NCI-H2196 (cell line): ENCODE measurements at regions not wholly inside any gene's neighbourhood (a gene's known extent, or its start where the extent isn't known, plus 50 kb on each side); places are given as distances from the start of the nearest gene placed in this dataset.

Source experiments
- DNase-seq: peaks from one replicate; lab custom pipeline; 2025; ENCODE audit not compliant: unreplicated experiment; lab: John Stamatoyannopoulos, UW

GRCh38 chr12:41897593-41897992, 247.1 kb downstream of the GXYLT1 start:
- DNase-seq: no peak

- no peak for DNase-seq
Measured at GRCh38 chr12:41893491-41893890, 251.2 kb downstream of the GXYLT1 start.

- DNase-seq: no peak
Measured at GRCh38 chr12:41892302-41892701, 252.4 kb downstream of the GXYLT1 start.

- DNase-seq: no peak
Measured at GRCh38 chr12:41891226-41891625, 253.4 kb downstream of the GXYLT1 start.

- DNase-seq: no peak
Measured at GRCh38 chr12:41888285-41888684, 256.4 kb downstream of the GXYLT1 start.

GRCh38 chr12:41881891-41882805, 262.5 kb downstream of the GXYLT1 start:
- DNase-seq: no peak

GRCh38 chr12:41869432-41869831, 275.2 kb downstream of the GXYLT1 start:
- DNase-seq: no peak

- DNase-seq: no peak
Measured at GRCh38 chr12:41866878-41867430, 277.7 kb downstream of the GXYLT1 start.

GRCh38 chr12:41856228-41856627, 288.4 kb downstream of the GXYLT1 start:
- no peak for DNase-seq

GRCh38 chr12:41850046-41850445, 294.6 kb downstream of the GXYLT1 start:
- DNase-seq: no peak

- DNase-seq: no peak
Measured at GRCh38 chr12:41846718-41847117, 298.0 kb downstream of the GXYLT1 start.

- no peak for DNase-seq
Measured at GRCh38 chr12:41836416-41836815, 308.3 kb downstream of the GXYLT1 start.

GRCh38 chr12:41835556-41835955, 309.1 kb downstream of the GXYLT1 start:
- DNase-seq: no peak

- DNase-seq: no peak
Measured at GRCh38 chr12:41819948-41820347, 324.7 kb downstream of the GXYLT1 start.

- no peak for DNase-seq
Measured at GRCh38 chr12:41804026-41804425, 340.6 kb downstream of the GXYLT1 start.

- no peak for DNase-seq
Measured at GRCh38 chr12:41802803-41803202, 341.9 kb downstream of the GXYLT1 start.

GRCh38 chr12:41801261-41801660, 343.4 kb downstream of the GXYLT1 start:
- no peak for DNase-seq

- DNase-seq: no peak
Measured at GRCh38 chr12:41799671-41800070, 345.0 kb downstream of the GXYLT1 start.

GRCh38 chr12:41795910-41796309, 348.8 kb downstream of the GXYLT1 start:
- DNase-seq: no peak

GRCh38 chr12:41795051-41795600, 349.5 kb downstream of the GXYLT1 start:
- no peak for DNase-seq

GRCh38 chr12:41794336-41794735, 350.3 kb downstream of the GXYLT1 start:
- no peak for DNase-seq

- no peak for DNase-seq
Measured at GRCh38 chr12:41784957-41785356, 359.7 kb downstream of the GXYLT1 start.
